ENCODE measurements at regions not wholly inside any gene's neighbourhood (a gene's known extent, or its start where the extent isn't known, plus 50 kb on each side); places are given as distances from the start of the nearest gene placed in this dataset.
"Not testable (repeated sequence)": the region's sequence is repeated elsewhere in the genome, so short reads cannot be mapped to it uniquely, and the experiment has no call there.

- no peak for DNase-seq
These were observed 2139.6 kb upstream of the ACO1 start for GRCh38 chr9:30244877-30245276.

GRCh38 chr9:30250872-30251271, 2133.6 kb upstream of the ACO1 start:
- DNase-seq = no peak

GRCh38 chr9:30258094-30258493, 2126.3 kb upstream of the ACO1 start:
- DNase-seq = no peak

GRCh38 chr9:30280229-30280900, 2104.1 kb upstream of the ACO1 start:
- DNase-seq = no peak

GRCh38 chr9:30289435-30289834, 2095.0 kb upstream of the ACO1 start:
- DNase-seq = no peak

- not testable (repeated sequence) for DNase-seq
These were observed 2092.4 kb upstream of the ACO1 start for GRCh38 chr9:30292026-30292425.

- no peak for DNase-seq
These were observed 2091.2 kb upstream of the ACO1 start for GRCh38 chr9:30293231-30293630.

- no peak for DNase-seq
These were observed 2085.2 kb upstream of the ACO1 start for GRCh38 chr9:30299126-30299780.

GRCh38 chr9:30301271-30301963, 2083.0 kb upstream of the ACO1 start:
- DNase-seq = no peak

GRCh38 chr9:30310711-30311110, 2073.7 kb upstream of the ACO1 start:
- DNase-seq = no peak

GRCh38 chr9:30329431-30329830, 2055.0 kb upstream of the ACO1 start:
- no peak for DNase-seq

- no peak for DNase-seq
These were observed 2035.5 kb upstream of the ACO1 start for GRCh38 chr9:30348904-30349303.

GRCh38 chr9:30349526-30350513, 2034.6 kb upstream of the ACO1 start:
- DNase-seq = no peak

GRCh38 chr9:30356221-30356620, 2028.2 kb upstream of the ACO1 start:
- DNase-seq = no peak

- DNase-seq = no peak
These were observed 2022.1 kb upstream of the ACO1 start for GRCh38 chr9:30362373-30362772.

GRCh38 chr9:30366140-30366539, 2018.3 kb upstream of the ACO1 start:
- not testable (repeated sequence) for DNase-seq

- no peak for DNase-seq
These were observed 2002.2 kb upstream of the ACO1 start for GRCh38 chr9:30382271-30382670.

GRCh38 chr9:30410273-30410672, 1974.2 kb upstream of the ACO1 start:
- no peak for DNase-seq

GRCh38 chr9:30411571-30411970, 1972.9 kb upstream of the ACO1 start:
- no peak for DNase-seq

GRCh38 chr9:30459156-30459555, 1925.3 kb upstream of the ACO1 start:
- no peak for DNase-seq

- DNase-seq = no peak
These were observed 1907.6 kb upstream of the ACO1 start for GRCh38 chr9:30476826-30477225.

- no peak for DNase-seq
These were observed 1905.8 kb upstream of the ACO1 start for GRCh38 chr9:30478684-30479083.

- DNase-seq = no peak
These were observed 1901.9 kb upstream of the ACO1 start for GRCh38 chr9:30482499-30482898.

Data from T-helper 9 cell (primary cell).